ENCODE measurements at regions not wholly inside any gene's neighbourhood (a gene's known extent, or its start where the extent isn't known, plus 50 kb on each side); places are given as distances from the start of the nearest gene placed in this dataset.

GRCh38 chr1:113259988-113260387 lies 130.3 kb upstream of the MAGI3 start:
- DNase-seq (ENCODE audit: low spot score) (no peak), FAIRE-seq (no peak)

- FAIRE-seq = no peak
- DNase-seq (ENCODE audit: low spot score) = no peak
These were observed 125.1 kb upstream of the MAGI3 start for GRCh38 chr1:113265196-113265595.

GRCh38 chr1:113266788-113267187 lies 123.5 kb upstream of the MAGI3 start:
- FAIRE-seq = no peak
- DNase-seq (ENCODE audit: low spot score) = no peak

- FAIRE-seq = no peak
- DNase-seq (ENCODE audit: low spot score) = no peak
These were observed 120.9 kb upstream of the MAGI3 start for GRCh38 chr1:113269168-113269963.

- FAIRE-seq = no peak
- DNase-seq (ENCODE audit: low spot score) = no peak
These were observed 119.3 kb upstream of the MAGI3 start for GRCh38 chr1:113271039-113271438.

- no peak for FAIRE-seq
These were observed 115.2 kb upstream of the MAGI3 start for GRCh38 chr1:113275083-113275482.

GRCh38 chr1:113275691-113276090 lies 114.6 kb upstream of the MAGI3 start:
- FAIRE-seq = no peak
- DNase-seq (ENCODE audit: low spot score) = no peak

More at GRCh38 chr1:113275083-113275482, 115.2 kb upstream of the MAGI3 start:
- no peak for DNase-seq (ENCODE audit: low spot score)

GRCh38 chr1:113276507-113276906 lies 113.8 kb upstream of the MAGI3 start:
- FAIRE-seq (no peak), DNase-seq (ENCODE audit: low spot score) (no peak)

- no peak for DNase-seq (ENCODE audit: low spot score)
- FAIRE-seq = no peak
These were observed 111.9 kb upstream of the MAGI3 start for GRCh38 chr1:113278371-113278770.

GRCh38 chr1:113278777-113279176 lies 111.5 kb upstream of the MAGI3 start:
- FAIRE-seq = no peak
- DNase-seq (ENCODE audit: low spot score) = no peak

GRCh38 chr1:113279776-113280391 lies 110.4 kb upstream of the MAGI3 start:
- FAIRE-seq (no peak), DNase-seq (ENCODE audit: low spot score) (no peak)

- FAIRE-seq (no peak), DNase-seq (ENCODE audit: low spot score) (no peak)
These were observed 109.7 kb upstream of the MAGI3 start for GRCh38 chr1:113280581-113280980.

GRCh38 chr1:113281550-113281949 lies 108.8 kb upstream of the MAGI3 start:
- no peak for DNase-seq (ENCODE audit: low spot score)
- FAIRE-seq = peak; percentile 5

- FAIRE-seq (no peak), DNase-seq (ENCODE audit: low spot score) (no peak)
These were observed 108.1 kb upstream of the MAGI3 start for GRCh38 chr1:113282008-113282892.

- no peak for FAIRE-seq
- no peak for DNase-seq (ENCODE audit: low spot score)
These were observed 107.4 kb upstream of the MAGI3 start for GRCh38 chr1:113282893-113283285.

- no peak for FAIRE-seq
- DNase-seq (ENCODE audit: low spot score) = no peak
These were observed 106.4 kb upstream of the MAGI3 start for GRCh38 chr1:113283914-113284313.

- FAIRE-seq (no peak), DNase-seq (ENCODE audit: low spot score) (no peak)
These were observed 104.2 kb upstream of the MAGI3 start for GRCh38 chr1:113286156-113286555.

- DNase-seq (ENCODE audit: low spot score) (no peak), FAIRE-seq (no peak)
These were observed 98.3 kb upstream of the MAGI3 start for GRCh38 chr1:113291777-113292602.

- DNase-seq (ENCODE audit: low spot score) (no peak), FAIRE-seq (no peak)
These were observed 97.6 kb upstream of the MAGI3 start for GRCh38 chr1:113292603-113293255.

- DNase-seq (ENCODE audit: low spot score) (no peak), FAIRE-seq (no peak)
These were observed 97.1 kb upstream of the MAGI3 start for GRCh38 chr1:113293256-113293626.

- no peak for FAIRE-seq
- DNase-seq (ENCODE audit: low spot score) = no peak
These were observed 92.6 kb upstream of the MAGI3 start for GRCh38 chr1:113297749-113298148.
